Calu3 (cell line): ENCODE measurements at regions not wholly inside any gene's neighbourhood (a gene's known extent, or its start where the extent isn't known, plus 50 kb on each side); places are given as distances from the start of the nearest gene placed in this dataset.

ENCODE experiments used
- BruUV-seq: library from RNA; stranded (reverse); fragments of 400-500 nt; replicated peaks from 2 replicates; lab custom pipeline; 2021; lab: Mats Ljungman, UMichigan
- CTCF ChIA-PET: fragments of 300-600 bp; sonication (Branson Sonifier 250); formaldehyde crosslinking; loops from one replicate; lab custom pipeline; 2022; ENCODE audit warnings: antibody characterized with exemption; lab: Charles Lee
- DNase-seq: peaks from one replicate; pipeline ENCODE4 v3.0.0; 2022
- H3K27ac Mint-ChIP-seq: one replicate; pipeline ENCODE4 v1.8.0; 2022; ENCODE audit warnings: mixed read lengths; ENCODE audit not compliant: unreplicated experiment
- H3K27me3 Mint-ChIP-seq: one replicate; pipeline ENCODE4 v1.8.0; 2022; ENCODE audit warnings: mixed read lengths; ENCODE audit not compliant: unreplicated experiment
- H3K36me3 Mint-ChIP-seq: one replicate; pipeline ENCODE4 v1.8.0; 2022; ENCODE audit warnings: mild to moderate bottlenecking, moderate library complexity, mixed read lengths; ENCODE audit not compliant: insufficient read depth, unreplicated experiment
- H3K4me1 Mint-ChIP-seq: one replicate; pipeline ENCODE4 v1.8.0; 2022; ENCODE audit warnings: mild to moderate bottlenecking, low read depth, mixed read lengths; ENCODE audit not compliant: unreplicated experiment
- H3K4me3 Mint-ChIP-seq: one replicate; pipeline ENCODE4 v1.8.0; 2022; ENCODE audit warnings: mild to moderate bottlenecking, low read depth, moderate library complexity, mixed read lengths; ENCODE audit not compliant: unreplicated experiment
- H3K9me3 Mint-ChIP-seq: one replicate; pipeline ENCODE4 v1.8.0; 2022; ENCODE audit warnings: low read depth, mixed read lengths; ENCODE audit not compliant: unreplicated experiment
- CTCF ChIP-seq: fragments of 200-600 bp; IDR thresholded peaks from one replicate; pipeline ENCODE4 v1.8.0; 2022; ENCODE audit warnings: antibody characterized with exemption; ENCODE audit not compliant: unreplicated experiment
- intact Hi-C: fragments of 100-400 bp; cut with micrococcal nuclease; formaldehyde crosslinking; loops from one replicate; pipeline ENCODE4 v1.10.0; 2022; ENCODE audit not compliant: unreplicated experiment

GRCh38 chr2:18435426-18436037, 124.9 kb downstream of the RDH14 start:
- Mint-ChIP-seq H3K4me1 (no peaks in the 10 kb centered on the region), H3K27me3 (peaks cover 43% of the 10 kb centered on the region), H3K9me3 (no peaks in the 10 kb centered on the region), H3K36me3 (no peaks in the 10 kb centered on the region), H3K4me3 (no peak overlapping the region), H3K27ac (no peak overlapping the region)
- TF ChIP-seq CTCF = peak; percentile 59
- CTCF ChIA-PET = no interaction called here
- no TSS peak for BruUV-seq
- intact Hi-C loops = loop anchor here (1.0 to 10.0 kb wide), 4 partner anchors 82 to 1428 kb away; no protein-coding TSS in a partner anchor
- peak; percentile 46 for DNase-seq

- no peaks in the 10 kb centered on the region for H3K36me3 Mint-ChIP-seq
- no peak overlapping the region for H3K4me3 Mint-ChIP-seq
- no peaks in the 10 kb centered on the region for H3K4me1 Mint-ChIP-seq
- no peak for TF ChIP-seq CTCF
- CTCF ChIA-PET = no interaction called here
- DNase-seq = no peak
- H3K27ac Mint-ChIP-seq = no peak overlapping the region
- no peaks in the 10 kb centered on the region for H3K9me3 Mint-ChIP-seq
- BruUV-seq = no TSS peak
- intact Hi-C loops = loop anchor here (10.0 kb wide), 1 partner anchor 311 kb away; no protein-coding TSS in a partner anchor
- H3K27me3 Mint-ChIP-seq = peaks cover 48% of the 10 kb centered on the region
Observed at GRCh38 chr2:18433872-18434271, 126.6 kb downstream of the RDH14 start.

GRCh38 chr2:18432999-18433398, 127.5 kb downstream of the RDH14 start:
- intact Hi-C loops = loop anchor here (10.0 kb wide), 1 partner anchor 312 kb away; no protein-coding TSS in a partner anchor
- H3K4me3 Mint-ChIP-seq = no peak overlapping the region

GRCh38 chr2:18430996-18431748, 129.3 kb downstream of the RDH14 start:
- DNase-seq = no peak
- no peak for TF ChIP-seq CTCF
- Mint-ChIP-seq H3K4me1 (no peaks in the 10 kb centered on the region), H3K4me3 (no peak overlapping the region), H3K36me3 (no peaks in the 10 kb centered on the region), H3K27me3 (peaks cover 43% of the 10 kb centered on the region), H3K27ac (no peak overlapping the region), H3K9me3 (no peaks in the 10 kb centered on the region)
- no TSS peak for BruUV-seq
- intact Hi-C loops = loop anchor here (10.0 kb wide), 1 partner anchor 314 kb away; no protein-coding TSS in a partner anchor
- CTCF ChIA-PET = no interaction called here

More at GRCh38 chr2:18432999-18433398, 127.5 kb downstream of the RDH14 start:
- TF ChIP-seq CTCF = no peak
- CTCF ChIA-PET = no interaction called here
- no peak overlapping the region for H3K27ac Mint-ChIP-seq
- H3K4me1 Mint-ChIP-seq = no peaks in the 10 kb centered on the region
- H3K9me3 Mint-ChIP-seq = no peaks in the 10 kb centered on the region
- H3K27me3 Mint-ChIP-seq = peaks cover 43% of the 10 kb centered on the region
- H3K36me3 Mint-ChIP-seq = no peaks in the 10 kb centered on the region
- no TSS peak for BruUV-seq
- no peak for DNase-seq
